HG02642 (cell line): ENCODE measurements at regions not wholly inside any gene's neighbourhood (a gene's known extent, or its start where the extent isn't known, plus 50 kb on each side); places are given as distances from the start of the nearest gene placed in this dataset.
A peak's percentile ranks its signal among the peaks of the same experiment; 100 is the strongest.

ENCODE experiments used
- ATAC-seq: cut with Tn5 transposase; IDR thresholded peaks from one replicate; pipeline ENCODE4 v1.9.1; 2021; ENCODE audit warnings: mild to moderate bottlenecking; ENCODE audit not compliant: unreplicated experiment, poor library complexity

DNA sequence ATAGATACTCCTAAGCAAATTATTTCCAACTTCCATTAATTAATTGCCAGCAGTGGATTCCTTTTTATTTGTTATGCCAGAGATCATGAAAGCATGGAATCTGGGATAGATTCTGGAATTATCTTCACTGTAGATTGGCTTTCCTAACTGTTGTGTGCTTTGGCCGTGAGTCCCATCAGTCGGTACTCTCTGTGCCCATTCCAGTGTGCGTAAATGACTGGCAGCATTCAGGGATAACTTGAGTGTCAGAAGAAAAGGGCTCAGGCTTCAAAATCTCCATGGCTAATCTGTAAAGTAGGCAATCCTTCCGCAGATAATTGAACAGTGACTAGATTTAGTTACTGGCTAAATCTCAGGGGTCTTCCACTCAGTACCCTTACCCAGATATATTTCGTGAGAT is 76.8 kb upstream of the TMEM164 start:
- ATAC-seq: no peak

DNA sequence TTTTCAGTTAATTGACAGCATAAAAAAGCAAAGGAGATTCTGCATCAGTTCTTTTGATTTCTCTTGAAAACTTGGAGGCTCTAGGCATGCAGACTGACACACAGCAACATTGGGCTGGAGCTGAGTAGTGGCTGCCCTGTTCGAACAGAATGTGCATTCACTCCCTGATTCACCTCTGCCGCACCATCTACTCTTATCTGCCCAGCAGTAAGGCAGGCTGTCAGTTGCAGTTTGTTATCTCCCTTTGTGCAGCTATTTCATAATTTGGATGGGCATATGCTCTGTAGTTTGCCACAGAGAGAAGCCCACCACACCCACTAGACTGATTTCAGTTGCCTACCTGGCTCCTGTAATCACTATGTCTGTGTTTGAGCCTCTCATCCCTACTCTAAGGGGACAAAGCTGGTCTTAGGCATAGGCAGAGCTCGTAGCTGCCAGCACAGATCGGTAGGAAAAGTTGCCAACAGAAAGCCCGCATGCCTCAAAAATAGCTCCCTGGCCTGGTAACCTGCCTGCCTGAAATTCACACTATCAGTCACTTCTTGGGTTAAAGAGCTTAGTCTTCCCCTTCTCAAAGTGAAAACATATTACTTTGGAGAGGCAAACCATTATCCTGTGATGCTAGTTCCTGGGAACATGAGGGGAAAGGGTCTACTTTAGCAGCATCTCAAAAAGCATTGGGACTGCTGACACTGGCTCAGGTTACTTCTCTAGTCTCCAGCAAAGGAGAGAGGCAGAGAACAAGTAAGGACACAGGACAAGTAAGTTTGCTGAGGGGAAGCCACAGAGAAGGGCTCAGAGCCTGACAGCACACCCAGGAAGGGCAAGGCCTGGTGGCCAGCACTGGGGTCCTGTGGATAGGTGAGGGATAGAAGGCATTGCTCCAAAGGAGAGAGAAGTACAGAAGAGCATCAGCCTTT is 75.9 kb upstream of the TMEM164 start:
- ATAC-seq: no peak

DNA sequence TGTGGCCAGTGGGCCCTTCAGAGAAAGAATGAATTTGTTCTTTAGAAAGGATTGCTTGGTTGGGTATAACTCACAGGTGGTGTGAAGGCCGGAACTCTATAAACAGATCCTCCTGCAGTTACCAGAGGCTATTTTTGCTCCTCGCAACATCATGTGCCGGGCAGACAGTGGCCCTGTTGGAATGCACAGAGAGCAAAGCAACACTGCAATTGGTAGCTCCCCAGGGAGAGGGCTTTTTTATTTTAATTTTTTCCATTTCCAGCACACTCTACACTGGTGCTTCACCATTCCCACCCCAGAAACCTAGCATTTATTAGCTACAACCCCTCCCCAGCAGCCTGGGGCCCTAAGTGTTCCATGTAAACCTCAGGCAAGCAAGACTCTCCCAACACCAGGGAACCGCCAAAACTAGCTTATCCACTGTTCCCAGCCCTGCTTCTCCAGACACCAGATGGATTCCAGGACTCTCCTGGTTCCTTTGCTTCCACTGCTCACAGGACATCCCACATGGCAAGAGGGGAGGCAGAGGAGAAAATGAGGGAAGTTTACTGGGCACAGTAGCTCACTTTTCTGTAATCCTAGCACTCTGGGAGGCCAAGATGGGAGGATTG is 75.1 kb upstream of the TMEM164 start:
- no peak for ATAC-seq

GRCh38 chrX:109928596-109929335 is 74.1 kb upstream of the TMEM164 start:
- ATAC-seq: no peak

DNA sequence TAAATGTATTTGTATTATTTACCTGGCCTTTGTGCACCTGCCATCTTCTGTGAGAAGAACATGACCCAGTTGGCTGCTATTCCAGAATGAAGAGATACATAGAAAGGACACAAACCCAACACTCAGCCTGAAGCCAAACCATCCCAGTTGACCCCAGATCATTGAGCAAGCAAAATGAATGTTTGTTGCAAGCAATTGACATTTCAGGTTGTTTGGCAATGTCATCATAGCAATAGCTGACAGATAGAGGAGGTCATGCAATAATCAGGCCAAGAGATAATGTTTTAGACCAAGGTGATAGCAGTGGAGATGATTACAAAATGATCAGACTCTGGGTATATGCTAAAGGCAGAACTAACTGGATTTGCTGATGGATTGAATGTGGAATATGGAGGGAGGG is 71.2 kb upstream of the TMEM164 start:
- no peak for ATAC-seq

- no peak for ATAC-seq
Measured at GRCh38 chrX:109934434-109934833, 68.5 kb upstream of the TMEM164 start.

- no peak for ATAC-seq
Measured at GRCh38 chrX:109934935-109935334, 68.0 kb upstream of the TMEM164 start.

DNA sequence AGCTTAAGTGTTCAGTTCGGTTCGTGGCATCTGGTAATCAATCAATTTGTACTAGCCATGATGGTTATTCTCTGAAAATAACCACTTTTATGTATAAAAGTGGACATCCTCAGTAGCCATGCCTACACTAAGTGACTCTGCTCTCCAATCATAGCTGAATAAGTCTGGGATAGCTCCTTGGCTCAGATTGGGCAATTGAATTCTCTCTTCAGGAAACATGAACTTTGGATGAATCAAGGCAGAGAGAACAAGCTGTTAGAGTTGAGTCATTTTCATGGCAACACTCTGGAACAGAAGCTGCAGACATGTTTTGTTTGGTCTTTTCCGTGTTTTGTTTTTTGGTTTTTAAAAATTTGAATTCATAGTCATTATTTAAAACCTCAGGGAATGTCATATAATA is 66.8 kb upstream of the TMEM164 start:
- ATAC-seq: no peak

DNA sequence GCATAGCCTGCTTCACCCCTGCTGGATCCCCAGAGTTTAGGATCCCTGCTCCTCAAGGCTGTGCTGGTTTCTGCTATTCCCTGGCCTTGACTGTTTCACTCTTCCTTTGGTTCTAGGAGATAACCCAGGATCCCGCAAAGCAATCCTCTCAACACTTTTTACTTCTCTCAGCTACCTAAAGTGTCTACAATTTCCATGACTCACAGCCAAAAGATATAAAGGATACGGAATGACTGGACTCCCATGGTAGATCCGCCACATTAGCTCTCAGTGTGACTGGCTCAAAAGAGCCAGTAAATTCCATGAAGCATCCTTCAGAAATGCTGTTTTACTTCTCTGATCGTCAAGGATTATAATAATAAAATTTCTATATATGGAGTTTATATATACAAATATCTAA is 66.3 kb upstream of the TMEM164 start:
- ATAC-seq: no peak

GRCh38 chrX:109939498-109939897 is 63.4 kb upstream of the TMEM164 start:
- ATAC-seq: no peak

- no peak for ATAC-seq
Measured at GRCh38 chrX:109940411-109940810, 62.5 kb upstream of the TMEM164 start.

- ATAC-seq: no peak
Measured at GRCh38 chrX:109943092-109943739, 59.7 kb upstream of the TMEM164 start.

DNA sequence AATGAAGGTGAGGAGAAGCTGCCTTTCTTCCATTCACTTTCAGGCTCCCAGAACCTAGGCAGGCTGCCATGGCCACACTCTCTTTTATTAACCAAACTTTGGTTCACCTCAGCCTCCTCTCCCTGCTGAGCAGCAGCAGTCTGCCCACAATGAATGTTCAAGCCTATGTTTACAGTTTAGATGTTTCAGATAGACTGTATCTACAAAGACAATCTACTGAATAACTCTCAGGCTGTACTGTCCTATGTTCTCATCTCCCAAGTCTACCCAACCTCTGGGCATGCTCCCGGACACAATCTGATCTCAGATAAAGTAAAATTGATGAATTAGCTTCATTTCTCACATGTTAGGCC is 59.2 kb upstream of the TMEM164 start:
- no peak for ATAC-seq

DNA sequence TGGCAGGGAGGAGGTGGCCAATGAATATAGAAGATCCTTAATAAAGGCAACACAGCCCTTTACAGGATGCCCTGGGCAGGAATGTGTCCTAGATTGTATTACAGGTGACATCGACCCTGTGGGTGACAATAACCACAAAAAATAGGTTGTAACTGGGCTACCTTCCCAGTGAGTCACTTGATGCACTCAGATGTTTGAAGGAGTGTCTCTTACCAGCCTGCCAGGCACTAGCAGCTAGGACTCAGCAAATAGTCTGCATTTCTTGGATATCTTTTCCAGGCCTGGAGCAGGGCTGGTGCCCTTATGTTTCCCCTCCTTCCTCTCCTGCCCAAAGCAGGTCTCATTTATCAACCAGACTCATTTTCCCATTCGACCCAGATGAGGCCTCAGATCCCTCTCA is 50.9 kb upstream of the TMEM164 start:
- no peak for ATAC-seq

DNA sequence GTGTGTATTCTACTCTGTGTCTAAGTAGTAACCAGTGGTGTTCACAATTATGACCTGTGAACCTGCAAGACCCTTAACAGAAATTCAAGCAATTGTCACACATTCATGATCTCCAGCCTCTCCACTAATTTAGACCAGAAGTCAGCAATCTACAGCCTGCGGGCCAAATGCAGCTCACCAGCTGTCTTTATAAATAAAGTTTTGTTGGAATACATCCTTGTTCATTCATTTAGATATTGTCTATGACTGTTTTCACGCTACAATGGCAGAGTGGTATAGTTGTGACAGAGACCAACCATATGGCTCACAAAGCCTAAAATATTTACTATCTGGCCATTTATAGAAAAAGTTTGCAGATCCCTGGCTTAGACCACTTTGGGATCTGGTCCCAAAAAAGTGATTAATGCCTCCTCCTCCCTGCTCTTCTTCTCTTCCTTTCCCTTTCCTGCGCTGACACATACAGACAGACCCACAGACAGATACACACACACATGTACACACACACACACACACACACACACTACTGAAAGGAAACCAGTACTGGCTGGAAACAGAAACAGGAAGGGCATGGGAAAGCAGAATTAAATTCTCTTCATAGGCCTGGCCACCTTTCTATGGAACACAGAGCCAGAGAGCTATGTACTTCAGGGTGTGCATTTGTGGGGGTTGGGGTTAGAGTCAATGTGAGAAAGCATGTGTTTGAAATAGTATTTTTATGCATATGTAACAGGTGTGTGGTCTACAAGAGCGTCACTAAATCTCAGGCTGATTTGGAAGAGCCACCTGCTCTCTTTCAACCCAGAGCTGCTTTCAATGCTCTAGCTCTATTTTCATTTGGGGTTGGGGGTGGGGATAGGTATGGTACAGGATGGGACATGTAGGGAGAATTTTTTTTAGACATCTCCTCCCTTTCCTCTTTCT is 49.7 kb upstream of the TMEM164 start:
- ATAC-seq: peak; percentile 80
